PC-3 (cell line): ENCODE measurements at regions not wholly inside any gene's neighbourhood (a gene's known extent, or its start where the extent isn't known, plus 50 kb on each side); places are given as distances from the start of the nearest gene placed in this dataset.

Experiments
- ATAC-seq: fragments of 200-7000 bp; cut with Tn5 transposase; 2 replicates; pipeline ENCODE4 v1.9.1; 2020; ENCODE audit warnings: mild to moderate bottlenecking, moderate library complexity
- BruUV-seq: library from RNA; stranded (reverse); fragments of 400-500 nt; replicated peaks from 2 replicates; lab custom pipeline; 2021; lab: Mats Ljungman, UMichigan
- CTCF ChIA-PET: fragments of 300-600 bp; sonication (Branson Sonifier 250); formaldehyde crosslinking; loops from one replicate; lab custom pipeline; 2022; ENCODE audit warnings: antibody characterized with exemption; lab: Charles Lee
- POLR2A ChIA-PET: fragments of 300-600 bp; sonication (Branson Sonifier 250); formaldehyde crosslinking; loops from one replicate; lab custom pipeline; 2022; ENCODE audit warnings: antibody characterized with exemption; ENCODE audit not compliant: unreplicated experiment; lab: Charles Lee
- DNase-seq: peaks from one replicate; pipeline ENCODE4 v3.0.0-alpha.2; 2015
- H2AFZ ChIP-seq: fragments of 300-600 bp; sonication (generic); 2 replicates; pipeline ENCODE4 v1.6.0; 2016; ENCODE audit warnings: antibody characterized with exemption, low read length
- H3F3A ChIP-seq: fragments of 300-600 bp; sonication (generic); one replicate; pipeline ENCODE4 v1.6.0; 2017; ENCODE audit warnings: antibody characterized with exemption, low read length, control low read depth, mild to moderate bottlenecking; ENCODE audit not compliant: unreplicated experiment
- H3K27ac ChIP-seq: fragments of 300-600 bp; sonication (generic); 2 replicates; pipeline ENCODE4 v1.5.1; 2016; ENCODE audit warnings: mild to moderate bottlenecking, low read length
- H3K27me3 ChIP-seq: fragments of 300-600 bp; sonication (generic); 2 replicates; pipeline ENCODE4 v1.6.1; 2016; ENCODE audit warnings: low read length, mixed read lengths
- H3K36me3 ChIP-seq: fragments of 300-600 bp; sonication (generic); 2 replicates; pipeline ENCODE4 v1.6.1; 2016; ENCODE audit warnings: low read depth, mixed run types, low read length, mixed read lengths
- H3K4me1 ChIP-seq: fragments of 300-600 bp; sonication (generic); 2 replicates; pipeline ENCODE4 v1.5.1; 2016; ENCODE audit warnings: low read length; ENCODE audit not compliant: insufficient read depth
- H3K4me2 ChIP-seq: fragments of 300-600 bp; sonication (generic); 2 replicates; pipeline ENCODE4 v1.6.0; 2016; ENCODE audit warnings: low read length
- H3K4me3 ChIP-seq: fragments of 300-600 bp; sonication (generic); 2 replicates; pipeline ENCODE4 v1.5.1; 2016; ENCODE audit warnings: mild to moderate bottlenecking, low read length, mixed read lengths
- H3K79me2 ChIP-seq: fragments of 300-600 bp; sonication (generic); 2 replicates; pipeline ENCODE4 v1.6.1; 2017; ENCODE audit warnings: low read length, mixed read lengths
- H3K9ac ChIP-seq: fragments of 300-600 bp; sonication (generic); 2 replicates; pipeline ENCODE4 v1.6.0; 2016; ENCODE audit warnings: mild to moderate bottlenecking, low read length
- H3K9me2 ChIP-seq: fragments of 300-600 bp; sonication (generic); replicated peaks from 2 replicates; pipeline ENCODE4 v1.6.1; 2016; ENCODE audit warnings: mixed run types, low read length, mixed read lengths
- H3K9me3 ChIP-seq: fragments of 300-600 bp; sonication (generic); 2 replicates; pipeline ENCODE4 v1.6.1; 2016; ENCODE audit warnings: low read length, mixed read lengths
- H4K20me1 ChIP-seq: fragments of 300-600 bp; sonication (generic); 2 replicates; pipeline ENCODE4 v1.6.1; 2016; ENCODE audit warnings: low read length, mixed read lengths
- CTCF ChIP-seq: fragments of 300-600 bp; sonication (generic); conservative IDR thresholded peaks from 2 replicates; pipeline ENCODE4 v1.5.1; 2017; ENCODE audit warnings: antibody characterized with exemption, low read depth, mild to moderate bottlenecking, low read length
- EZH2 ChIP-seq: fragments of 300-600 bp; sonication (generic); IDR thresholded peaks from one replicate; pipeline ENCODE4 v1.6.1; 2017; ENCODE audit warnings: antibody characterized with exemption, mild to moderate bottlenecking, low read length; ENCODE audit not compliant: unreplicated experiment
- EZH2phosphoT487 ChIP-seq: fragments of 300-600 bp; sonication (generic); IDR thresholded peaks from 2 replicates; pipeline ENCODE4 v1.6.1; 2018; ENCODE audit warnings: mild to moderate bottlenecking, antibody characterized with exemption, low read length, borderline replicate concordance
- intact Hi-C: fragments of 100-400 bp; cut with micrococcal nuclease; formaldehyde crosslinking; loops from 2 replicates; pipeline ENCODE4 v1.9.0; 2023

GRCh38 chr12:113569806-113570205 lies 98.1 kb upstream of the LHX5 start:
- no peak overlapping the region for H3K27ac ChIP-seq
- peaks cover 66% of the 10 kb centered on the region for H3K27me3 ChIP-seq
- H3F3A ChIP-seq: no peaks in the 10 kb centered on the region
- ChIA-PET POLR2A (no interaction called here), CTCF (no interaction called here)
- H3K79me2 ChIP-seq: no peaks in the 10 kb centered on the region
- H3K36me3 ChIP-seq: no peaks in the 10 kb centered on the region
- no TSS peak for BruUV-seq
- no peak overlapping the region for H3K4me2 ChIP-seq
- H3K9me2 ChIP-seq: no peaks in the 10 kb centered on the region
- TF ChIP-seq CTCF: no peak
- no peak for TF ChIP-seq EZH2phosphoT487
- TF ChIP-seq EZH2: no peak
- H4K20me1 ChIP-seq: no peaks in the 10 kb centered on the region
- ATAC-seq: no peak
- no peaks in the 10 kb centered on the region for H3K9me3 ChIP-seq
- intact Hi-C loops: no loop called here
- H3K4me3 ChIP-seq: no peak overlapping the region
- H3K9ac ChIP-seq: no peak overlapping the region
- no peaks in the 10 kb centered on the region for H3K4me1 ChIP-seq
- no peak for DNase-seq
- H2AFZ ChIP-seq: no peak overlapping the region

- no peak for ATAC-seq
- BruUV-seq: no TSS peak
- Histone ChIP-seq H3K4me3 (no peak overlapping the region), H3K9me3 (no peaks in the 10 kb centered on the region), H3K9me2 (no peaks in the 10 kb centered on the region), H3K36me3 (no peaks in the 10 kb centered on the region), H3F3A (no peaks in the 10 kb centered on the region), H3K27me3 (peaks cover 67% of the 10 kb centered on the region), H3K4me2 (no peak overlapping the region), H3K4me1 (no peaks in the 10 kb centered on the region), H2AFZ (no peak overlapping the region), H3K9ac (no peak overlapping the region), H3K27ac (no peak overlapping the region), H4K20me1 (no peaks in the 10 kb centered on the region), H3K79me2 (no peaks in the 10 kb centered on the region)
- ChIA-PET POLR2A (no interaction called here), CTCF (no interaction called here)
- TF ChIP-seq EZH2phosphoT487: no peak
- no peak for TF ChIP-seq CTCF
- TF ChIP-seq EZH2: no peak
- no peak for DNase-seq
- intact Hi-C loops: no loop called here
These were observed 96.3 kb upstream of the LHX5 start for GRCh38 chr12:113568021-113568420.

GRCh38 chr12:113565368-113565767 lies 93.7 kb upstream of the LHX5 start:
- H3K79me2 ChIP-seq: no peaks in the 10 kb centered on the region
- no peak overlapping the region for H3K4me2 ChIP-seq
- no peaks in the 10 kb centered on the region for H3K4me1 ChIP-seq
- no peaks in the 10 kb centered on the region for H3K9me2 ChIP-seq
- no peak overlapping the region for H2AFZ ChIP-seq
- ChIA-PET CTCF (interaction anchor here (0.6 kb wide), 1 partner anchor 34 kb away, joined by 3 read pairs; no protein-coding TSS in a partner anchor), POLR2A (no interaction called here)
- ATAC-seq (no peak), DNase-seq (no peak)
- TF ChIP-seq CTCF (no peak), EZH2 (no peak), EZH2phosphoT487 (no peak)
- H3K4me3 ChIP-seq: no peak overlapping the region
- intact Hi-C loops: no loop called here
- H4K20me1 ChIP-seq: no peaks in the 10 kb centered on the region
- H3K36me3 ChIP-seq: no peaks in the 10 kb centered on the region
- H3K27ac ChIP-seq: no peak overlapping the region
- no peak overlapping the region for H3K9ac ChIP-seq
- no TSS peak for BruUV-seq
- no peaks in the 10 kb centered on the region for H3K9me3 ChIP-seq
- H3F3A ChIP-seq: no peaks in the 10 kb centered on the region
- peaks cover 61% of the 10 kb centered on the region for H3K27me3 ChIP-seq
